ENCODE measurements at regions not wholly inside any gene's neighbourhood (a gene's known extent, or its start where the extent isn't known, plus 50 kb on each side); places are given as distances from the start of the nearest gene placed in this dataset.

DNA sequence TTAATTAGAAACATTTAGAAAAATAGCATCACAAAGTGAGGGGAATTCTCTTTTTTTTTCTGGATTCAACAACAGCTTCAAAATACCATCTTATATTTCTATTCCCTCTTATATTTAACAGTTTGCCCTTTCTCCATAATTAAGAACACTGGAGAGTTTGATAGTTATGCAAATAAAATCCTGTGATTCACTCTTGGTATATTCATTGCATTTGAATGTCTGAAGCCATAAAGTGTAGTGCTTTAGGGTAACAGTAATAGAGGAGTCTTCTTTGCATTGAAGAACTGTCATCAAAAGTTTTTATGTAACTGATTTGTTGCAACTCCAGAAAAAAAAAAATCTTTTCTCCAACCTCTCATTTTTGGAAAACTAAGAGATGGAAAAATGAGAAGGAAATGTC lies 352.0 kb upstream of the GALNTL6 start:
- no peak for FAIRE-seq
- DNase-seq (ENCODE audit: low read depth, low spot score), result no peak
- dilution Hi-C loops (cut with MboI; ENCODE audit: extremely low pct_ligation_motif_present, low sequenced_read_pairs), result no loop called here
- H3K4me3 ChIP-seq (replicated peaks in 1 of 3; ENCODE audit: insufficient read depth in 1 of 3, low read depth in 1 of 3, low read length in 3 of 3), result no peak overlapping the region
- H3K36me3 ChIP-seq (ENCODE audit: control insufficient read depth in 2 of 2, extremely low read depth in 1 of 2, insufficient read depth in 2 of 2, low read length in 2 of 2), result no peaks in the 10 kb centered on the region
- intact Hi-C loops (cut with micrococcal nuclease), result no loop called here
- ChIA-PET CTCF (no interaction called here), POLR2A (no interaction called here)
- peaks cover 2% of the 10 kb centered on the region for H3K9me3 ChIP-seq (replicated peaks; ENCODE audit: control insufficient read depth, insufficient read depth, low read length)
- H3K79me2 ChIP-seq (ENCODE audit: control insufficient read depth, insufficient read depth, low read length), result no peaks in the 10 kb centered on the region
- no peaks in the 10 kb centered on the region for H3K9me1 ChIP-seq (replicated peaks; ENCODE audit: control insufficient read depth, extremely low read depth, insufficient read depth, low read length)
- no peak overlapping the region for H3K27ac ChIP-seq (ENCODE audit: insufficient read depth, low read depth, low read length)
- H3K9ac ChIP-seq (replicated peaks; ENCODE audit: extremely low read depth, insufficient read depth, low read length), result no peak overlapping the region
- no peaks in the 10 kb centered on the region for H4K20me1 ChIP-seq (replicated peaks; ENCODE audit: control insufficient read depth, extremely low read depth, insufficient read depth, low read length)
- H2AFZ ChIP-seq (ENCODE audit: low read depth, low read length), result no peak overlapping the region
- H3K4me1 ChIP-seq (ENCODE audit: control insufficient read depth, extremely low read depth, insufficient read depth, low read length), result no peaks in the 10 kb centered on the region
- BruUV-seq (replicated peaks), result no TSS peak
- H3K4me2 ChIP-seq (ENCODE audit: insufficient read depth, low read length), result no peak overlapping the region
- TF ChIP-seq MYC (IDR thresholded peaks at IDR 0.05; ENCODE audit: low read depth, low read length) (no peak), GATA2 (IDR thresholded peaks at IDR 0.05; ENCODE audit: insufficient read depth, insufficient read length, low read depth, low read length) (no peak), JUN (IDR thresholded peaks at IDR 0.05; ENCODE audit: borderline replicate concordance, insufficient read depth, insufficient read length, low read depth) (no peak), POLR2A (IDR thresholded peaks at IDR 0.05; ENCODE audit: low read depth, low read length) (no peak), MAX (IDR thresholded peaks at IDR 0.05; ENCODE audit: insufficient read depth, insufficient read length) (no peak), FOS (IDR thresholded peaks at IDR 0.05; ENCODE audit: borderline replicate concordance, insufficient read depth, low read length) (no peak), EZH2 (IDR thresholded peaks at IDR 0.05; ENCODE audit: borderline replicate concordance, low read depth, low read length, severe bottlenecking) (no peak), POLR2AphosphoS5 (IDR thresholded peaks at IDR 0.05; ENCODE audit: insufficient read depth, low read depth, low read length) (no peak), CTCF (IDR thresholded peaks at IDR 0.05; ENCODE audit: extremely low read depth in 1 of 2, insufficient read depth in 1 of 2, low read depth in 1 of 2, low read length in 2 of 2) (no peak)
- no peaks in the 10 kb centered on the region for H3K27me3 ChIP-seq (ENCODE audit: control insufficient read depth in 2 of 2, insufficient read depth in 2 of 2, low read length in 2 of 2)
